ENCODE measurements at regions not wholly inside any gene's neighbourhood (a gene's known extent, or its start where the extent isn't known, plus 50 kb on each side); places are given as distances from the start of the nearest gene placed in this dataset.
"Not testable (repeated sequence)": the region's sequence is repeated elsewhere in the genome, so short reads cannot be mapped to it uniquely, and the experiment has no call there.

DNA sequence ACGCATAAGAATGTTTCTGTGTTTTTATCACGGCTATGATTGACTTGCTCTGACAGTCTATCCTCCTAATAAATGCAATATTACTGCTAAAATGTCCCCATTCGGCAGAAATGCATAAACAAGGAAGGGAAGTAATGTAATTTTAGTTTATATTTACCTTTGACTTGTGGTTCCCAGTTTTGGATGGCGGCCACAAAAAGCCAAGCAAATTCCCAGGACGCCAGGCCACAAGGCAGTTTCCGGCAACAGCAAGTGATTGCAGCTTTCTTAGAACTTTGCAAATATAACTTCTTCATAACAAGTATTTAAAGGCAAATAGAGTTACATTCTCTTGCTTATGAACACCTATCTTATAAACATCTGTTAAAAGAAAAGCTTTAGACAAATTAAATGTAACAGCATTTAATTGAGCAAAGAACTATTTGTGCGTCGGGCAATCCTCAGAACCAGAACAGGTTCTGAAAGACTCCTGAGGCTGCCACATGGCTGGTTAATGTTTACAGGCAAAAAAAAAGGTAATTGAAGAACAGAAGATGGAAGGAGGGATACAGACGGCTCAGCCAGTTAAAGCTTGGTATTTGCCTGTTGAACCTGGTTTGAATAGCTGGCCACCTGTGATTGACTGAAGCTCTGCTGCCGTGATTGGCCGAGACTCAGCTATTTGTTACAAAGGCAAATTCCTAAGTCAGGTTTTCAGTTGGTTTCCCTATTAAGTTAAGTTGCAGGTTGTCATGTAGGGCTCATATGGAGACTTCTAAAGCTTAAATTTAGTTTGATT, 80.8 kb downstream of the C21orf91 start:
- no peak for DNase-seq

DNA sequence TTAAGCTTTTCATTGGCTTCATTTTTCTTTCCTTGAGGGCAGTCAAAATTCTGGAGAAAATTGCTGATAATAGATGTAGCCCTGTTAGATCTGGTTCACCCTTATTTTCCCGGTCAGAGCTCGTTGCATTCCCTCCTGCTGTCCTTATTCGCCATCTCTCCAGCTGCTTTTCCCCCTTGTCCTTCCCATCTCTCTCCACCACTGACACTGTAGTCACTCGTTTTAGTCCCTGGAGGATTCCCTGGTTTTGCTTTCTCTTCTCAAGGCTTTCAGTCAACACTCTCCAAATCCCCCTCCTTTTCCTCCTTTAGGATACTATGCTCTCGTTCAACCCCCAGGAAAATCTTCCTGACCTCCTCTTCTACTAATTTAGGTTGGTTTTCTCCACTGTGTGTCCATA, 83.1 kb downstream of the C21orf91 start:
- no peak for DNase-seq

DNA sequence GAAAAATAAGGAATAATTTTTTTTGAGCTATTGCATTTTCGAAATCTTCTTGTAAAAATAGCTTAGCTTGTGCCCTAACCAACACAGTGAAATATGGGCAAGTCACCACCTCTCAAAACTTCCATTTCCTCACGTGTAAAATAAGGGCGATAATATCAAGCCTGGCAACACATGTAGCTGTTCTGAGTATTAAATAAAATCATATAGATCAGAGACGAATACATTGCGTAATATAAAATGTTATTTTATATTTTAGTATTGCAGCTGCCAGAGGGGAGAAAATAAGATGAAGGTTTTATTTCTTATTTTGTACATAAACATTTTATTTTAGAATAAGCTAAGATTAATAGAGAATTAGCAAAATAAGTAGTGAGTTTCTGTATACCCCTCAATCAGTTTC, 85.9 kb downstream of the C21orf91 start:
- DNase-seq = no peak

DNA sequence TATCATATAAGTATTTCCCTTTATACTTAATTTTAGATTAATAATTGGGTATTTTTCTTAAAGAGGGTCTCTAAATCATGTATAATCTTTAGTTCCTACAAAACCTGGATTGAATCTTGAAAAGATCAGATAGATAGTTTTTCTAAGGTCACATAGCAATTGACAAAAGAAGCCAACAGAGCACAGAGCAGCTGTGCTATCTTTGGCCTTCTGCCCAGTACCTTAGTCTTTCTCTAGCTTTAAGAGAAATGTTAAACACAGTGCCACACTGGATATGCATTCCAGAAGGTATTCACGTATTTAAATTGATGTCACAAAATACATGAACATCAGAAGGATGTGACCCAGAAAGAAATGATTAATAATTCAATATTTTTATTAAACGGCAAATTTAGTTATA, 86.8 kb downstream of the C21orf91 start:
- peak; percentile 69 for DNase-seq

DNA sequence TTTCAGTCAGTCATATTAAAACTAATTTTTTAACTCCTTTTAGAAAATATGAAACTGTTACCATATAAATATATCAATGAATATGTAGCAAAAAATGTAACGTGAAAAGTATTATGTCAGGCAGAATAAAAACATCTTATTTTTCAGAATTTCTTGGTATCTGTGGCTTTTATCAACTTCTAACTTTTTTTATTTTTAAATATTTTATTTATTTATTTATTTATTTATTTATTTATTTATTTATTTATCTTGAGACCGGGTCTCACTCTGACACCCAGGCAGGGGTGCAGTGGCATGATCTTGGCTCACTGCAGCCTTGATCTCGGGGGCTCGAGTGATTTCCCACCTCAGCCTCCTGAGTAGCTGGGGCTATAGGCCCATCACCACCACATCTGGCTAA, 87.6 kb downstream of the C21orf91 start:
- DNase-seq = no peak

DNA sequence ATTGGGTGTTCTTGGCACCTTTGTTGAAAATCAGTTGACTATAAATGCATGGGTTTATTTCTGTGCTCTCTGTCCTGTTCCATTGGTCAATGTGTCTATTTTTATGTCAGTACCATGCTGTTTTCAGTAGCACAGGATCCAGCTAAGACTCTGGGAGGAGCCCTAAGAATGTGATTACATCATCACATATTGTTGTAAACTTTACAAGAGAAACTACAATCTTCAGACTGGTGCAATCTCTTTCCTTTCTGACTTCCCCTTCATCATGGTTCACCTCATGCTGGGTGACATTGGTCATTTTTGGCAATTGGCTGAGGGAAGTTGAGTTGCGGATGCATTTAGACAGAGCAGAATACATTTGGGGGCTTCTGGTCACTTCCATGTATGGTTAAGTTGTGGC, 88.4 kb downstream of the C21orf91 start:
- no peak for DNase-seq

DNA sequence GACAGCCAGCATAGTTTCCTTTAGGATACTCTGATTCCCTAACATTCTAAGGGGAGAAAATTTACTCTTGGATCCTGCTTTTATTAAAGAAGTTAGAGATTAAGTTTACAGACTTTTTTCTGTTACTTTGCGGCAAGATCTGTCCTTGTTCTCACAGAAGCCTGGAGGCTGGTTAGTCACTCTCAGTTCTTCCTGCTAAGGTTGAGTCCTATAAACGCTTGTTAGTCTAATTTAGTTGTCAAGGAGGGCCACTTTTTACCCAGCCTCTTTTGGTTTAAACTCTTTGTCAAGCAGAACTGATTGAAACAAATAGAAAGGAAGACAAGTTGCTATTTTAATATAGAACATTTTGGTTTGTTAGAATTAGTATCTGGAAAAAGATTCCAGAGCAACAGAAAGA, 89.7 kb downstream of the C21orf91 start:
- no peak for DNase-seq

DNA sequence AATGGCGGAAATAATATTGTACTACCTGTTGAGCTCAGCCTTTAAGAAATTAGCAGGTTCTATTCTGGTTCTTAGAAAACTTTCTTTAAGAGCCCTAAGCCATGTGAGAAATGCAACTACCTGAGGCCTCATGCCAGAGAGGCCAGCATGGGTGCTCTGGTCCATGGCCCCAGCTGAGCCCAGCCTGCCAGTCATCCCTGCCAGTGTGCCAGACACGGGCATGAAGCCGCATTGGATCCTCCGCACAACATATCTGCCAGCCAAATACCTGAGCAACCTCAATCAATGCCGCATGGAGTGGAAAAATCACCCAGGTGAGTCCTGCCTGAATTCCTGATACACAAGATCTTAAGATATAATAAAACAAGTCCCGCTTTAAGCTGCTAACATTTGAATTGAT, 91.8 kb downstream of the C21orf91 start:
- DNase-seq = no peak

DNA sequence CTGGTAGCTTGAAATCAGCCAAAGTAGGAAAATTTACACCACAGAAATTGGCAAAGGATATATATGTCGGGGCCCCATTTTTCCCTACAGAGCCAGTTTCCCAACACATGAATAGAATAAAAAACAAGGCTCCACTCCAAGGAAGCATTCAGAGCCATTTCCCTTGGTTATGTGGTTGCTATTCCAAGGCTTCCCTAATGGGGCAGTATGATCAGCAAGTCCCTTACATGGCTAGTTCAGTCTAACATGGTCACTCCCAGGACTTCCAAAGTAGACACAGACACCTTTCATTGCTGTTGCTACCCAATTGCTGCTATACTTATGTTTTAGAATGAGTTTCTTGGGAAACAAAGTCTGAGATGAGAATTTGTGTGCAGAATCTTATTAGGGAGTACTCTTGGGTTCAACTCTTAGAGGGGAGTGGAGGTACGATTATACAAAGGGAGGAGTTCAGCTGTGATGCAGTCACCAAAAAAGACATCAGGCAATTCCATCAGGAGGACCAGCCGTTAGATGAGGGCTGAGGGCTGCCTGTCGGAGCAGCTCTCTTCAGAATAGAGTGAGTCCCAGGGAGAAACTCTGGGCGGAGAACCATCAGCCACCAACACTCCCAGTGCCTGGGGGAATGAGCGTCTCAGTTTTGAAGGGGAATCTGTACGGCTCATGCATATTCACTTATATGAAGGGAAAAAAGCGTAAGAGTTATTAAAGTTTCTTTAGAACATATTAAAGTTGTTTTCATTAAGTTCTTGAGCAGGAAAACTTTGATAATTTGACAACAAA, 92.9 kb downstream of the C21orf91 start:
- DNase-seq = no peak

DNA sequence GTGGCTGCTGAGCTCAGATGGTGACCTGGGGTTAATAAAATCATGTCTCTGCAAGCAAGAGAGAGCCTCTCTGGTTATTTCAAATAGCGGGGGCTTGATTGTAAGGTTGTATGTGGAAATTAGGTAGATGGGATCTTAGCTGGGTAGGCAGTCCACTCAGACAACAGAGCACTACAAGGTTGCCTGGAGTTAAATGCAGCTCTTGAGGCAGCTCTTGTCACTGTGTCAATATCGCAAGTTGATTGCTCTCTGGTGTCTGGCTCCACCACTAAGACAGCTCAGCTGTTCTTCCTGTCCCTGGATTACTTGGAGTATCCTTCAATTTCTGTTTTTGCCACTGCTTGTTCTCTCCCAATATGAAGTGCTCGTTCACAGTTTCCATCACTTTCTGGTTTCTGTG, 93.8 kb downstream of the C21orf91 start:
- peak; percentile 76 for DNase-seq

DNA sequence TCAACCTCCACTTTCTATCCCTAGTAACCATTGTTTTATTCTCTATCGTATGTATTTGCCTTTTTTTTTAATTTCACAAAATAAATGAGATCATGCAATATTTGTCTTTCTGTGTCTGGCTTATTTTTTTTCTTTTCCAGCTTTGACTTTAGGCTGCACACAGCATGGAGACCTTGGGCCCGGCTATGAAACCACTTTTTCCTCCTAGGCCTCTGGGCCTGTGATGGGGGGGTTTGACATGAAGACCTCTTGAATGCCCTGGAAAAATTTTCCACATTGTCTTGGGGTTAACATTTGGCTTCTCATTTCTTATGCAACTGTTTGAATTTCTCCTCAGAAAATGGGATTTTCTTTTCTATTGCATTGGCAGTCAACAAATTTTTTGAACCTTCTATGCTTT, 100.2 kb upstream of the BTG3 start:
- DNase-seq = no peak

DNA sequence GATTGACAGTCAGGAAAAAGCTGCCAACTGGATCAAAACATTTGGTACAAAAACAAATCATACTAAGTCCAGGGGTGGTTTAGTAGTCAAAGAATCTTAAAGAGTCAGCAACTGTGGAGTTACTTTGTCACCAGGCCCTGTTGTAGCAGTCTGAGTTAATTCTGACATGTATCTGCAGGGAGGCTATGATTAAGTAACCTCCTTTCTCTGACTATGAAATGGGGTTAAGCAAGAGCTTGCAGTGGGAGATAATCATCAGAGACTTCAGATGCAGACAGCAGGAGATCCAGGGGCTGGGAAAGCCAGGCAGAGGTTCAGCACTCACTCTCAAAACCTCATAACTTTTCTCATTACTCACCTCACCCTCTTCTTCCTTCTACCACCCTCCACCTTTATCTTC, 99.2 kb upstream of the BTG3 start:
- DNase-seq = no peak

DNA sequence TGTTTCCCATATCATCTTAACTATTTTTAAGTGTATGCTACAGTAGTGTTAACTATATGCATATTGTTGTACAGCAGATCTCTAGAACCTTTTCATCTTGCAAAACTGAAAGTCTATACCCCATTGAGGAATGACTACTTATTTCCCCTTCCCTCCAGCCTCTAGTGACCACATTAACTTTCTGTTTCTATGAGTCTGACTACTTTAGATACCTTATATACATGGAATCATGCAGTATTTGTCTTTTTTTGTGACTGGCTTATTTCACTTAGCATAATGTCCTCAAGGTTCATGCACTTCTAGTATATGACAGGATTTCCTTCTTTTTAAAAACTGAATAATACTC, 96.5 kb upstream of the BTG3 start:
- DNase-seq = no peak

DNA sequence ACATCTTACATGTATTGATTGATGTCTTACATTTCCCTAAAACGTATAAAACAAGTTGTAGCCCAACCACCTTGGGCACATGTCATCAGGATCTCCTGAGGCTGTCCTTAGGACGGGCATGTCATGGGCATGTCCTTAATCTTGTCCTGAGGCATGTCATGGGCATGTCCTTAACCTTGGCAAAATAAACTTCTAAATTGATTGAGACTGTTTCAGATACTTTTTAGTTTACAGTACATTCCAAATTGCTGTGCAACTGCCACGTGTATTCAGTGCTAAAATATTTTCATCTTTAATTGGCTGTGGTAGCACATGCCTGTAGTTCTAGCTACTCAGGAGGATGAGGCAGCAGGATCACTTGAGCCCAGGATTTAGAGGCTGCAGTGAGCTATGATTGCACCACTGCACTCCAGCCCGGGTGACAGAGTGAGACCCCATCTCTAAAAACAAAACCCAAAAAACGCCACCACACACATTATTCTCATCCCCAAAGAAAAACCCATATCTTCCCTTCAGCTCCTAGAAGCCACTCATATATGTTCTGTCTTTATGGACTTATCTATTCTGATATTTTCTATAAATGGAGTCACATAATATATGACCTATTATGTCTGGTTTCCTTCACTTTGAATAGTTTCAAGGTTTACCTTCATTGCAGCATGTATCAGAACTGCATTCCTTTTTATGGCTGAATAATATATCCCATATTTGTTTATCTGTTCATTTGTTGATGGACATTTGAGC, 96.0 kb upstream of the BTG3 start:
- DNase-seq = no peak

DNA sequence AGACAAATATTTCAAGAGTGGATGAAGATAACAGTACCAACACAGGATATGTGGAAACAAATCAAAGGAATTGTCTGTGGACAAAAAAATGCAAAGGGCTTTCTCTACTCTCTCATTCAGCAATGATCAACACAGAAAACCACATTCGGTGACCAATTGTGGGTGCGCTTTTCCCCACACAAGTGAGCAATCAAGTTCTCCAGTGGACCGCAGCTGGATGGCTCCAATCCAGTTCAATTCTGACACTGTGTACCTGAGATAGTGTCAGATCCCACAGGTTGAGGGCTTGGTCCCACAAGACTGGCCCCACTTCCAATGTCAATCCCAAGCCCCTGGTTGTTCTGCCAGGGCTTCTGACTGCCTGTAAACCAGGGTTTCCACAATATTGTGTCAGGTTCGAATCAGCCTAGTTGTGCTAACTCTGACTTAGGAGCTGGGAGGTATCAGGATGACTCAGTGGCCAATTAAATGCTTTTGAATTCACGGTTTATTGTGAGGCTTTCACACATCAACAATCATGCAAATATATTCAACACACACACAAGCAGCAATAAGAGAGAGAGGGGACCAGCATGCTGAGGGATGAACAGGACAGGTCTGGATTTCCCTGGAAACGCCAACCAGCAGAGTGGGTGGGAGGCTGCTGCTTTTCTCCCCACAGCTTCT, 87.0 kb upstream of the BTG3 start:
- no peak for DNase-seq

DNA sequence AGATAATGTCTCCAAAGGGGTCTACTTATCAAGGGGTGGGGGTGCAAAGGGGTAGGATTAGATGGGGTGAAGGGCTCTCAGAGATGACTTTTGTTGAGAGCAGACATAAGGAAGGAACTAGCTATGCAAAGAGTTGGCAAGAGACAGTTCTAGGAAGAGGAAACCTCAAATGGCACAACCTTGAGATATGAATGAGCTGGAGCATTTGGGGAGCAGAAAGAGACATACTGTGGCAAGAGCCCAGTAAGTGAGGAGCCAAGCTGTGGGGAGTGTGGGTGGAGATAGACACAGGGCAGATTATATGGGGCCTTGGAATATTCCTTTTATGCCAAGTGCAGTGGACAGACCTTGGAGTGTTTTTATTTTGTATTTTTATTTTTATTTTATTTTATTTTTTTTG, 84.8 kb upstream of the BTG3 start:
- no peak for DNase-seq

DNA sequence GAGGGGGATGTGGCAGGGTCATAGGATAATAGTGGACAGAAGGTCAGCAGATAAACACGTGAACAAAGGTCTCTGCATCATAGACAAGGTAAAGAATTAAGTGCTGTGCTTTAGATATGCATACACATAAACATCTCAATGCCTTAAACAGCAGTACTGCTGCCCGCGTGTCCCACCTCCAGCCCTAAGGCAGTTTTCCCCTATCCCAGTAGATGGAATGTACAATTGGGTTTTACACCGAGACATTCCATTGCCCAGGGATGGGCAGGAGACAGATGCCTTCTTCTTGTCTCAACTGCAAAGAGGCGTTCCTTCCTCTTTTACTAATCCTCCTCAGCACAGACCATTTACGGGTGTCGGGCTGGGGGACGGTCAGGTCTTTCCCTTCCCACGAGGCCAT, 81.7 kb upstream of the BTG3 start:
- not testable (repeated sequence) for DNase-seq

DNA sequence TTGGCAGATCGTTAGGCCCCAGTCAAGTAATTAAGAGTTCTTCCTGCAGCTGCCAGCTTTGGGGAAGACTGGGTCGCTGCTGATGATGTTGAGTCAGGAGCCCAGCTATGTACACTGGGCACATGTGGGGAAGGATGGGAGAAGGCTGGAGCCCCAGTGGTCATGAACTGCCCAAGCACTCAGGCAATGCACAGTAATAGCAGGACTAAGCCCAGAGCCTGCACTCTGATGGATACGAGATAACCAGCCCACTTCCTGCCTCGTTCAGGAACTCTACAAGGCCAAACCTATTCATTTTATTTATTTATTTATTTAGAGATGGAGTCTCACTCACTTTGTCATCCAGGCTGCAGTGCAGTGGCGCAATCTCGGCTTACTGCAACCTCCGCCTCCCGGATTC, 81.1 kb upstream of the BTG3 start:
- DNase-seq = no peak

DNA sequence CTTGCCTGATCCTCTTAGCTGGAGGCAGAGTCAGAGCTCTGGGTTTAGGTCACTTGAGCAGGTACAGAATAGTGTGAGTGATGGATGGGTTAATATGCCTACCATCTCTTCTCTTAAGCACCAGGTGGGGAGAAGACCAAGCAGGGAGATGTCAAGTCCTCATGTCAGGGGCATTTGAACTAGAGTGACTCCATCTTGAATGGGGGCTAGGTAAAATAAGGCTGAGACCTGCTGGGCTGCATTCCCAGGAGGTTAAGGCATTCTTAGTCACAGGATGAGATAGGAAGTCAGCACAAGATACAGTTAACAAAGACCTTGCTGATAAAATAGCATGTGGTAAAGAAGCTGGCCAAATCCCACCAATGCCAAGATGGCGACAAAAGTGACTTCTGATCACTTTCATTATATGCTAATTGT, 77.4 kb upstream of the BTG3 start:
- no peak for DNase-seq

DNA sequence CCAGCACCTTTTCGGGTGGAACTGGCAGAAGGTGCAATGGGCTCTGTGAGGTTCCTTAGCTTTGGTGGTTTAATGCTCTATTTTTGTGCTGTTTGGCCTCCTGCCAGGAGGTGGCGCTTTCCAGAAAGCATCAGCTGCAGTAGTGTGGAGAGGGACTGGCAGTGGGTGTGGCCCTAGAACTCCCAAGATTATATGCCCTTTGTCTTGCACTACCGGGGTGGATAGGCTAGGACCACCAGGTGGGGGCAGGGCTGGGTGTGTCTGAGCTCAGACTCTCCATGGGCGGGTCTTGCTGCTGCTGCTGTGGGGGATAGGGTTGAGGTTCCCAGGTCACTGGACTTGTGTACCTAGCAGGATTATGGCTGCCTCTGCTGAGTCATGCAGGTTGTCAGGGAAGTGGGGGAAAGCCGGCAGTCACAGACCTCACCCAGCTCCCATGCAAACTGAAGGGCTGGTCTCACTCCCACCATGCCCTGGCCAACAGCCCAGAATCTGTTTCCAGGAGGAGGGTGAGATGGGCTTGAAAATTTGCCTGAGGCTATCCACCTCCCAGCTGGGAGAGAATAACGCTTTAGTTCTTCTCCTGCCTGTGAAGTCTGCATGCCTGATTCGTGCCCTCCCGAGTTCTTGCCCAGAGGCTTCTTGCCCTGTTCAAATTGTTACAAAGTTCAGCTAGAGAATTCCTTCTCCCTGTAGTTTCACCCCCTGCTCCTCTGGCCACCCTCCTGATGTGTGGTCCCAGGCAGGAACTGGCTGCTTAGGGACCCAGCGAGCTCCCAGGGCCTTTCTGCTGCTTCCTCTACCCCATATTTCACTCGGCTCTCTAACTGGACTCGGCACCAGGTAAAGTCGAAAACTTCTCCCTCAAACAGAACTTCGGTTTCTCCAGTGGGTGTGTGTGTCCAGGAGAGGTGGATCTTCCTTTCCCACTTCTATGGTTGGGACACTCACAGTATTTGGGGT, 76.5 kb upstream of the BTG3 start:
- DNase-seq = peak; percentile 83

DNA sequence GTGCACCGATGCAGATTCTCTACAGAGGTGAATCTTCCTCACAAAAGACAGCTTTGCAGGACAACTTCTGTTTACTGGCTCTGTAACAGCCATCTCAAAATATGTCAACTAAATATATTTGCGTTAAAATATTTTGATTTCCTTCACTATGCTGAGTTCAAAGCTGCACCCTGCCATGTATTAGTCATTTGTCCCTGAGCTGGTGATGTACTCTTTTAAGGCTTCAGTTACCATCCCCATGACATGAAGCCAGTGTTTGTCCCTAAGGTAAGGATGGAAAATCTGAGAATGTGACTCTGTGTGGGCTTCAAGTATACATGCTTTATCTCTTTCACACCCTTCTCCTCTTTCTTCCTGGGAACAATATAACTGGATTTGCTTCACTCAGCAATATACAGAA, 70.2 kb upstream of the BTG3 start:
- DNase-seq = no peak

DNA sequence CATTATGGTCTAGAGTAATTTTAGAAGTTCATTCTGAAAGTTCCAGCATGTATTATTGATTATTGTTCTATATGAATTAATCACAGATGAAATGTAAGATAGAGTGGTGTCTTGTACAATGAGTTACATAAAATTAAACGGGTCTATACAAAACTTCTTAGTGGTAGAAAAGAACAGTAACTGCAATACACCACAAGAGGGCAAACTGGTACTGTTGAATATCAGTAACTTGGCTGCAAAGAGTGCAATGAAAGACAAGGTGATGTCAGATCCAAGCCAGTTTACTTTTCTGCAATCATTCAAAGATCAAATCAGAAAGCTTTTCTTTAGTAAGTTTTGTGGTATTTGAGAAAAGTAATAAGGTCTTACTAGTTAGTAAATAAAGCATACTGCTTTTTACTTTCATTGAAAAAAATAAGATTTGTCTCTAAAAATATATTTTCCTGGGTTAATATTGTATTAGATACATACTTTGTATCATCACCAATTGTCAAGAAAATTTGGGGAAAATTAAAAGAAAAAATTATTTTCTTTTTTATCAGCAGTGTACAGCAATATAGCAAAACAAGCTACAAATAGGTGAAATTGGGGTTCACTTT, 66.4 kb upstream of the BTG3 start:
- peak; percentile 38 for DNase-seq

All from NCI-H1092 (cell line).